ENCODE measurements at regions not wholly inside any gene's neighbourhood (a gene's known extent, or its start where the extent isn't known, plus 50 kb on each side); places are given as distances from the start of the nearest gene placed in this dataset.

DNA sequence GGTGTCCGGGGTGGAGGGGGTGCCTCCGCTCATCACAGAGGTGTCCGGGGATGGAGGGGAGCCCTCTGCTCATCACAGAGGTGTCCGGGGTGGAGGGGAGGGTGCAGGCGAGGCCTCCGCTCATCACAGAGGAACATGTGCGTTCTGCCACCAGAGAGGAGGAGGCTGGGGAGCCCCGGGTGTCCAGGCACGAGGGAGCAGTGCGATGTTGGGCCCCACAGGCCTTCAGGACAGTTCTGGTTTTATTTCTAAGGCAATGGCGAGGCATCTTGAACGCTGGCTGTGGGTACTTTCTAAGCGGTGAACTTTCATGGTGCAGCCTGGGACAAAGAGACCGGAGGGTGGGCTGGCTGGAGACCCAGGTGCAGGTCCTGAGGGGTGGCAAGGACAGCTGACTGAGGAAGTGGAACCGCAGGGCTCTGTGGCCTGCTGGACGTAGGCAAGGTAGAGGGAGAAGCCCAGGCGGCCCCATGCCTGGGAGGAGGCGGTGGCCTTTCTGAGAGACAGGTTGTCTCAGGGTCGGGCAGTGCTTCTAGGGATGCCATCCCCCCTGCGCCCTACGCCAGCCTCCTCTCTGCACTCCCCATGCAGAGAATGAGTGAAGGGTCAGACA, 196.6 kb upstream of the SALL3 start:
- TF ChIP-seq CTCF (IDR thresholded peaks at IDR 0.05) (no peak), POLR2A (IDR thresholded peaks at IDR 0.05) (no peak)
